ENCODE measurements at regions not wholly inside any gene's neighbourhood (a gene's known extent, or its start where the extent isn't known, plus 50 kb on each side); places are given as distances from the start of the nearest gene placed in this dataset.

- TF ChIP-seq CTCF (conservative IDR thresholded peaks at IDR 0.05 in 1 of 2, IDR thresholded peaks at IDR 0.05 in 1 of 2; ENCODE audit: low read depth in 1 of 2, low read length in 2 of 2) (no peak), EZH2 (IDR thresholded peaks at IDR 0.05; ENCODE audit: low read length, missing control alignments) (no peak)
Observed at GRCh38 chr13:78476910-78477309, 126.4 kb downstream of the POU4F1 start.

Measured in fibroblast of lung (primary cell).